HFFc6 (cell line): ENCODE measurements at regions not wholly inside any gene's neighbourhood (a gene's known extent, or its start where the extent isn't known, plus 50 kb on each side); places are given as distances from the start of the nearest gene placed in this dataset.

Experiments used
- DNase-seq: peaks from one replicate; pipeline ENCODE4 v3.0.0-alpha.2; 2018
- H3K27ac Mint-ChIP-seq: 2 replicates; pipeline ENCODE4 v1.8.0; 2020; ENCODE audit warnings: mild to moderate bottlenecking, mixed read lengths
- H3K27me3 Mint-ChIP-seq: 2 replicates; pipeline ENCODE4 v1.8.0; 2021; ENCODE audit warnings: mild to moderate bottlenecking, moderate library complexity, mixed read lengths; ENCODE audit not compliant: insufficient read depth
- H3K36me3 Mint-ChIP-seq: 2 replicates; pipeline ENCODE4 v1.8.0; 2021; ENCODE audit warnings: low read depth, mixed read lengths
- H3K4me1 Mint-ChIP-seq: 2 replicates; pipeline ENCODE4 v1.8.0; 2020; ENCODE audit warnings: low read depth, mixed read lengths
- H3K4me3 Mint-ChIP-seq: 2 replicates; pipeline ENCODE4 v1.8.0; 2020; ENCODE audit warnings: mild to moderate bottlenecking, moderate library complexity, mixed read lengths
- H3K9me3 Mint-ChIP-seq: 2 replicates; pipeline ENCODE4 v1.8.0; 2020; ENCODE audit warnings: mild to moderate bottlenecking, mixed read lengths
- TF ChIP-seq, protein P1 (sequence below): fragments of 200-600 bp; sonication (generic); IDR thresholded peaks from 2 replicates; pipeline ENCODE4 v1.5.0; 2021; ENCODE audit warnings: antibody characterized with exemption, mild to moderate bottlenecking

DNA sequence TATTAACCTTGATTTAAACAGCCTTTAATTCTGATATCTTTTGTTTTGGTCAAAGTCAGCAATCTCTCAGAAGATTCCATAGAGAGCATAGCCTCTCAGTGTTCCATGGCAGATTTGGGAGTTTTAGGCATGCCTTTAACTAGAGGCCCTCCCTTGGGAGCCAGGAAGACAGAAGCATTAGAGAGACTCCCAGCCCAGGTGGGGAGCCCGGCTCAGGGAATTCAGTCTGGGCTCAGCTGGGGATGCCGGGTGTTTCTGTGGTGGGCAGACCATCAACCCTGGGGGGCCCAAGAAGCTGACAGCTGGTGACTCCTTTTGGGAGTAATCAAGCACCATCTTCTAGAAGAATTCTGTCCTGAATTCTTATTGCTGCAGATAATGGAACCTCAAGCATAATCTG lies 99.7 kb upstream of the CELF4 start:
- Mint-ChIP-seq H3K9me3 (peaks cover 38% of the 10 kb centered on the region), H3K4me1 (no peaks in the 10 kb centered on the region), H3K4me3 (no peak overlapping the region), H3K27ac (no peak overlapping the region), H3K36me3 (0 out of 2 replicates have a peak, but pooled peaks cover 4% of the 10 kb centered on the region), H3K27me3 (no peaks in the 10 kb centered on the region; the same call in 1 of the 2 replicates)
- TF ChIP-seq, protein P1, sequence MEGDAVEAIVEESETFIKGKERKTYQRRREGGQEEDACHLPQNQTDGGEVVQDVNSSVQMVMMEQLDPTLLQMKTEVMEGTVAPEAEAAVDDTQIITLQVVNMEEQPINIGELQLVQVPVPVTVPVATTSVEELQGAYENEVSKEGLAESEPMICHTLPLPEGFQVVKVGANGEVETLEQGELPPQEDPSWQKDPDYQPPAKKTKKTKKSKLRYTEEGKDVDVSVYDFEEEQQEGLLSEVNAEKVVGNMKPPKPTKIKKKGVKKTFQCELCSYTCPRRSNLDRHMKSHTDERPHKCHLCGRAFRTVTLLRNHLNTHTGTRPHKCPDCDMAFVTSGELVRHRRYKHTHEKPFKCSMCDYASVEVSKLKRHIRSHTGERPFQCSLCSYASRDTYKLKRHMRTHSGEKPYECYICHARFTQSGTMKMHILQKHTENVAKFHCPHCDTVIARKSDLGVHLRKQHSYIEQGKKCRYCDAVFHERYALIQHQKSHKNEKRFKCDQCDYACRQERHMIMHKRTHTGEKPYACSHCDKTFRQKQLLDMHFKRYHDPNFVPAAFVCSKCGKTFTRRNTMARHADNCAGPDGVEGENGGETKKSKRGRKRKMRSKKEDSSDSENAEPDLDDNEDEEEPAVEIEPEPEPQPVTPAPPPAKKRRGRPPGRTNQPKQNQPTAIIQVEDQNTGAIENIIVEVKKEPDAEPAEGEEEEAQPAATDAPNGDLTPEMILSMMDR: no peak
- DNase-seq: no peak

DNA sequence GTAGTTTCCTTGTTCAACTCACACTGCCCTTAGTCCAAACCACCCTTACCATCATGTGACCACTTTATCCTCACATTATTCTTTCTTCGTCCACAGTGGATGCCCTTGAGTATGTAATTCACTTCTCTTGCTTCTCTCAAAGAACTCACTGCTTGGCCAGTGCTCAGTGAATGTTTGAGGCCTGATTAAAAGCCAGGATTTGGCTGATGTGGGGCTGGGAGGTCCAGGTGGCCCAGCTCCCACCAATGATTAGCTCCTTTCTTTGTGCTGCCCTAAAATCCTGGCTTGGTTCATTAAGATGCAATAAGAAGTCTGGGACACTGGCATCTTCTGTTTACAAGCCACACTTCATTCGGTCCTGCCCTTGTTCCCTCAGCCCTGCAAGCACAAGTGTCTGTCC lies 97.8 kb upstream of the CELF4 start:
- peaks cover 40% of the 10 kb centered on the region for H3K9me3 Mint-ChIP-seq
- TF ChIP-seq, protein P1: no peak
- H3K36me3 Mint-ChIP-seq: no peaks in the 10 kb centered on the region
- H3K4me1 Mint-ChIP-seq: no peaks in the 10 kb centered on the region
- no peak for DNase-seq
- H3K27me3 Mint-ChIP-seq: no peaks in the 10 kb centered on the region; the same call in 1 of the 2 replicates
- H3K4me3 Mint-ChIP-seq: no peak overlapping the region
- H3K27ac Mint-ChIP-seq: no peak overlapping the region

DNA sequence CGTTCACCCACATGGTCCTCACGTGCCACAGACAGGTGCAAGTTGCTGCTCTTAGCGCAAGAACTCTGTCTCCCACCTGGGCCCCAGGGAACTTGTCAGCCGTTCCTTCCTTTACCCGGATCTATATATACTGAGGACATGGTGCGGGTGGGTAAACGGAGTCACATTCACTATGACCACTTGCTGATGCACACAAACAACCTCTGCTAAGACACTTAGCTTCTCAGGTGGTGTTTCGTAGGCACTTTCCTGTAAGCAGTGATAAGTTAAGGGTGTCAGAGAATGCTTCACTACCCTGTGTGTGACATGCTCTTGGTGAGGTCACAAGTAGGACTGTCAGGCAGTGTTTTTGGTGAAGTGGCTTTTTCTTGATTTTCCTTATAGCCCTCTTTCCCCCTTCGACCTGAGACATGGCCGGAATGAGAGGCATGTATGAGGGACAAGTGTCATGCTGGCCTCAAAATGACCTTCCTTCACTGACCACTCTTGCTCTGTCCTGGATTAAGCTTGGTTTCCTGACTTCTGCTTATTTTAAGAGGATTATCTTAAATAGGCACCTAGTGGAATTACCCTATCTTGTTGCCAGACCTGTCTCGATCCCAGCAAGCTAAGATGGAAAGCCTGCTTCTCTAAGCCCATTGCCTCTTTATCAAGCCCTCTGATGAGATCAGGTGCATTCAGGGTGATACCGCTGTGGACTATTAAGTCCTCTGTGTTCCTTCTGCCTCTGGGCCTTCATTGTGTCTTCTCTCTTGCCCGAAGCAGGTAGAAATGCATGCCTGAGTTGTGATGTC lies 97.1 kb upstream of the CELF4 start:
- H3K27me3 Mint-ChIP-seq: no peaks in the 10 kb centered on the region; the same call in 1 of the 2 replicates
- H3K9me3 Mint-ChIP-seq: peaks cover 42% of the 10 kb centered on the region
- H3K4me1 Mint-ChIP-seq: no peaks in the 10 kb centered on the region
- H3K4me3 Mint-ChIP-seq: no peak overlapping the region
- H3K27ac Mint-ChIP-seq: no peak overlapping the region
- TF ChIP-seq, protein P1: no peak
- DNase-seq: no peak
- H3K36me3 Mint-ChIP-seq: no peaks in the 10 kb centered on the region

DNA sequence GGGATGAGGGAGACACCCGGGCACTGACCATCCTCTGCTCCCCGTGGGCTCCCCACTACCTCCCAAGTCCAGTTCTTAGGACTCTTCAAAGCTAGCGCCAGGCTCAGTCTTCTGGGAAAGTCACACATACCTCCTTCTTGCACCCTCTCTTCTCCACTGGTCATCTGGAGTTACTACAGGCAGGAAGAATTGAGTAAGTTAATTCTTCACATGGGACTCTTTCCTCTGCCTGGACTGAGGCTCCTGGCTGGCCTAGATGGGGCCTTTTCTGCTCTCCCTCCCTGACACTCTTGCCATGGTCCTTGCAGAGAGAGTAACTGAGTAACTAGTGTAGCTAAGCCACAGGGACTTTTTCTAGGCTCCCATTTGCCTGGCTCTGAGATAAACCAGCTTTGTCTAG lies 96.5 kb upstream of the CELF4 start:
- Mint-ChIP-seq H3K36me3 (no peaks in the 10 kb centered on the region), H3K27ac (no peak overlapping the region), H3K9me3 (peaks cover 45% of the 10 kb centered on the region), H3K4me3 (no peak overlapping the region), H3K27me3 (no peaks in the 10 kb centered on the region; the same call in 1 of the 2 replicates), H3K4me1 (no peaks in the 10 kb centered on the region)
- TF ChIP-seq, protein P1: no peak
- no peak for DNase-seq

DNA sequence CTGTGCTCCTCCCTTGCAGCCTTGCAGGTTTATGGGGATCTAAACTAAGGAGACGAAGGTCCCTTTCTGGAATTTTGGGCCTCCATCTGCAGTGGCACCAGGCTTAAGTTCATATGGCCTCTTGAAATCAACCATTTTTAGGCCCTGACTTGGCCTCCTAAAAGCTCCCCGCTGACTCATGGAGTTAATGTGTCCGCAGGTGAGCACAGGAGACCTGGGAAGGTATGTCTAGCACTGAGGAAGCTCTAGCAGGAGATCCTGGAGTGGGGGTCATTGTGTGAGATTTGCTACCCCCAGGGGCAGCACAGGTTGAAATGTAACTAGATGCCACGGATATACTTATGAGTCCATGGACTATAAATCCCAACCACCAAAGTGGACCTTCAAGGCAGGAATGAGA lies 95.9 kb upstream of the CELF4 start:
- DNase-seq: no peak
- H3K9me3 Mint-ChIP-seq: peaks cover 43% of the 10 kb centered on the region
- TF ChIP-seq, protein P1: no peak
- H3K4me1 Mint-ChIP-seq: no peaks in the 10 kb centered on the region
- H3K36me3 Mint-ChIP-seq: no peaks in the 10 kb centered on the region
- no peak overlapping the region for H3K27ac Mint-ChIP-seq
- no peaks in the 10 kb centered on the region; the same call in 1 of the 2 replicates for H3K27me3 Mint-ChIP-seq
- H3K4me3 Mint-ChIP-seq: no peak overlapping the region
